HG03521 (cell line): ENCODE measurements at regions not wholly inside any gene's neighbourhood (a gene's known extent, or its start where the extent isn't known, plus 50 kb on each side); places are given as distances from the start of the nearest gene placed in this dataset.
"Not testable (repeated sequence)": the region's sequence is repeated elsewhere in the genome, so short reads cannot be mapped to it uniquely, and the experiment has no call there.

Source experiments
- ATAC-seq: cut with Tn5 transposase; IDR thresholded peaks from one replicate; pipeline ENCODE4 v1.9.1; 2021; ENCODE audit warnings: mild to moderate bottlenecking, moderate library complexity; ENCODE audit not compliant: unreplicated experiment

DNA sequence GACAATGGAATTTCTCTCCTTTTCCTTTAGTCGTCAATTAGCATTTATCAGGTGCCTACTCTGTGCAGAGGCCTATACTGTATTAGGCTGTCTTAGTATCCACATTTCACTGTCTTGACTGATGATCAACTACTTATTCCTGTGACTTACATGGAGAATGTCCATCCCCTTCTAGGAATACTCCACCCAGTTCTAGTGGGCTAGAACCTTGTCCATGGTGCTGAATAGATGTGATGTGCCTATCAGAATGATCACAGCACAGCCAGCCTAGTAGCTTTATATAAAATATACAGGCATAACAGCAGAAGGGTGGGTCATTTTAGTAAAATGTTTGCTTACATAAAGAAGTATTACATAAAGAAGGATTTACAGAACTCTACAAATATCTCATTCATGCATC is 621.4 kb downstream of the PDCD6IP start:
- ATAC-seq, result no peak

DNA sequence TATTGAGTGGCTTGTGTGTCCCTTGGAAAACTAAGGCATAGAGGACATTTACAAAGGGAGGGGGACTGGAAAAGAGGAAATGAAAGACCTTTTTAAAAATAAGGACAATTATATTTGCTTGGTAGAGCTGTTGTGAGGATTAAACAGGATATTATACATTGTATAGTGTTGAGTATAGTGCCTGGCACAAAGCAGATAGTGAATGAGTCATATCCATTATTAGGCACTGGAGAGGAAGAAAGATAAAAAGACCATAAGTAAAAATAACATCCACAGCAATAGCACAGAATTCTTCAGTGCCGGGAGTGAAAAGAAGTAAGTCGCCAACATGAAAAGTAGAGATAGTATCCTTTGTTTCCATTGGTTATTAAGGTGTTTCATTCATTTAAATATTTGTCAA is 623.3 kb downstream of the PDCD6IP start:
- no peak for ATAC-seq

DNA sequence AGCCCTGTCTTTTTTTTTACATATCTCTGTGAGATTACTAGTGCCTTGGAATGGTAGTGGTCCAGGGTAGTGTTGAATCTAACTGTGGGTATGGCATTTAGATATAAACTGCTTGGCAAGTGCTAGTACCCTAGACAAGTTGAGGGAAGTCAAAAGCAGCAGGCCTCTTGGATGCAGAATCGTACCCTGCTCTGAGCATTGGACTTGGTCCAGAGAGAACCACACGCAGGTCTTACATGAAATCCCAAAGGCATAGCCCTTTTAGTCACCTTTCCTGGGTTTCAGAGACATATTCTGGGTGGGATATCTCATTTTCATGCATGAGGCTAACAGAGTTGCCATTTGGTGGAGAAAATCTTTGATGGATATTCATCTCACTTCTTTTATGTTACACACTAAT is 641.4 kb downstream of the PDCD6IP start:
- ATAC-seq, result no peak

DNA sequence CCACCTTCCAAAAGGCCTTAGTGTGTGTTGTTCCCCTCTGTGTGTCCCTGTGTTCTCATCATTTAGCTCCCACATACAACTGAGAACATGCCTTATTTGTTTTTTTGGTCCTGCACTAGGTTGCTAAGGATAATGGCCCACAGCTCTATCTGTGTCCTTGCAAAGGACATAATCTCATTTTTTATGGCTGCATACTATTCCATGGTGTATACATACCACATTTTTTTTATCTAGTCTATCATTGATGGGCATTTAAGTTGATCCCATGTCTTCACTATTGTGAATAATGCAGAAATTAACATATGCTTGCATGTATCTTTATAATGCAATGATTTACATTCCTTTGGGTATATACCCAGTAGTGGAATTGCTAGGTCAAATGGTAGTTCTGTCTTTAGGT is 645.7 kb downstream of the PDCD6IP start:
- ATAC-seq, result no peak

DNA sequence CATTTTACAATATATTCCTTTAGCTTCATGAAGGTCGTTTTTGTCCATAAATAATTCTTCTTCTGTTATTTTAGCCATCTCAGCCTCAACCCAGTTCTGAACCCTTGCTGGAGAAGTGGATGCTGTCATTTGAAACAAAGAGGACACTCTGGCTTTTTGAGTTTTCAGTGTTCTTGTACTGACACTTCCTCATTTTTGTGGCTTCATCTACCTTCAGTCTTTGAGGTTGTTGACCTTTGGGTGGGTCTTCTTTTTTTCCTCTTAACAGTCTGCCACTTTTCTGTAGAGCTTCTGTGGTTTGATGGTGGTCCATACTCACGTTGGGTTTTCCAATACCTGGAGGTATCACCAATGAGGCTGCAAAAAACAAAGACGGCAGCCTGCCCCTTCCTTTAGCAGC is 650.9 kb downstream of the PDCD6IP start:
- ATAC-seq, result no peak

DNA sequence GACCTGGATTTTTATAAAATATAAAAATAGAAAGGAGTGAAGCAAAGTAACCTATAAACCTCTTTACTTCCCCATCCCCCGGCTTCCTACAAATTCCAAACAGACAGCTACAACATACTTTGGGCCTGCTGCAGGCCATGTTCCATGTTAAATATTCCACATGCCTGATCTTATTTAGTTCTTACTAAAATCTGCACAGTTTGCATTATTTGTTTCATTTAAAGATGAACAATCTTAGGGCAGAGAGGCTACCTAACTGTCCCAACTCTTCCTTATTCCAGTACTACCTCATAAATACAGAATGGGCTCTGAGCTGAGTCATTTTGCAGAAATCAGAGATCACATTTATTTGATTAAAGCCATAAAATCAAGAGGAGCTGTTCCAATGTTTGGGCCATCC is 665.0 kb downstream of the PDCD6IP start:
- no peak for ATAC-seq

DNA sequence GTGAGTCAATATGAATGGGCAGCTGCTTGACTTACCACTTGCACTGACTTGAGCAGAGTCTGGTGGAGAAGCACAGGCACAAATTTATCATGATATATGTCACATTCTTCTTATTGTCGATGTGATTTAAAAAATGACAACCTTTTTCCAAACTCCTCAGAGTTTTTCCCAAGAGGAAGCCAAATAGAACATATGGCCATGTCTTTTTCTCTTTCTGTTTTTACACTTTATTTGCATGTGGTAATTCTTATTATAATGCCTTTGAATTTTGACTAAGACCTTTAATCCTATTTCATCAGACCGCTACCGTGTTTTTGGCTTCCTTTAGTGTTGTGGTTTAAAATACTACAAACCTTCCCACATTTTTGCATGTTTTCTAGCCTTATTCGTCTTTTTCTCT is 666.2 kb downstream of the PDCD6IP start:
- no peak for ATAC-seq

DNA sequence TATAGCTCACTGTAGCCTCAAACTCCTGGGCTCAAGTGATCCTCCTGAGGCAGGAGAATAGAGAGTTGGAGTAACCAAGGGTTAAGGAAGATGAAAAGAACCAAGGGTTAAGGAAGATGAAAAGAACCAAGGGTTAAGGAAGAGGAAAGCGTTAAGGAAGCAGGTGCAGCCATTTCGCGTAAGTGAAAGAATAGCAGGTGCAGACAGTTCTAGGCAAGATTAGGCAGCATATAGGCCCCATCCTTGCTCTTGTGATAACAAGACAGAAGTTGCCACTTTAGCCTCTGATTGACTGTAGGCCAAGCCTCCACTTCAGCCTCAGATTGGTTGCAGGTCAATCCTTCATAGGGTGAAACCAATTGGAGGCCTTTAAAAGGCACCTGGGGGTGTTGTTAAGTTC is 677.4 kb downstream of the PDCD6IP start:
- no peak for ATAC-seq

DNA sequence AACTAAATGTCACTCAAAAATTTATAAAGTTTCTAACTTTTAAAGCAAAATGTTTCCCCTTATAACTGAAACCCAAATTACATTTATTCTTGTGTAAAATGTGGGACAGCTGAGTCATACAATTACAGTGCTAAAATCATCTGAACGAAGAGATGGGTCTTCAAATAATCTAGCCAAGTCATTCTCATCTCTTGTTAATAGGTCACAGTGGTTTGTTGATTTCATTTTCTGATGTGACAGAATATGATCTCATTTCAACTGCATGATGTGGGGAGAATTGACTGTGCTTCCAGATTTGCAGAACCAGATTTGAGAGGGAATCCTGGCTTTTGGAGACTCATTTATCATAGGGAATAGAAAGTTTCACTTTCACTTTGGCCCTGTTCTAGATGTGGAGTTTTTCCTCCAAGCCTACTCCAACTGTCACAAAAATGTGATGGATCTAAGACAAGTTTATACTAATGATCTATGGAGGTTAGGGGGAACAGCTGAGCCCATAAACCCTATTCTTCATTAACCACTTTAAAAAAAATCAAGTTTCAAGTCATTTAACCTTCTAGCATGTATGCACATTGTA is 685.0 kb downstream of the PDCD6IP start:
- ATAC-seq, result no peak

DNA sequence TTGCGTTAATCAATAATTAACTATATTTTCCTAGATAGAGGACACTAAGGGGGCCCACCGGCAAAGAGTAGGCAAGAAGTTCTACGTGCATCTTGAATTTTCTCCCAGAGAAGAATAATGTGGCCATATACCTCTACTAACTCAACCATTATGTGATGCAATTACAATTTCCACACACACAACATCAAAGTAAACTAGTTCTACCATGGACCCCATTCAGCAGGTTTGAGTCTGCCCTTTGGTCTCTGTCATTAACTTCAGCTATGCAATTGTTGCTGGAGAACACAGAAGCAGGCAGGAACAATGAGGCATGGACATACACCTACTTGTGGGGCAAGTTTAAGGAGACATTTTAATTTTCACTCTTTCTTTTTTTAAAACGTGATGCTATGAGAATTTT is 705.9 kb downstream of the PDCD6IP start:
- no peak for ATAC-seq

DNA sequence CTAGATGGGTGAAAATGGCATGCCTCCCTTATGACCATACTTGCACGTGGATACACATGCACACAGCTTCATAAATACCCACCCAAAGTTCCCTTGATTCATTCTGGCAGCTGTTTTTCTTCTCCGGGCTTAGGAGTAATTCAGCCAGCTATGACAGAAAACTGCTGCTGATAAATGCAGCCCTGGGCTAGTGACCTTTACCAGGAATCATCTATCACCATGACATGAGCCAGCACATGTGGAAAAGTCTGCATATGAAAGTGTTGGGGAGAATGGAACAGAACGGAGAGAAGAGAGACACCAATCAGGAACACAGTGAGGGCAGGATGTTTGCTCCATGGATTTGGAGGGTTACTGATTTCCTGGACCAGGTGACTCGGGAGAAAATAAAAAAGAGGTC is 706.3 kb downstream of the PDCD6IP start:
- ATAC-seq, result no peak

DNA sequence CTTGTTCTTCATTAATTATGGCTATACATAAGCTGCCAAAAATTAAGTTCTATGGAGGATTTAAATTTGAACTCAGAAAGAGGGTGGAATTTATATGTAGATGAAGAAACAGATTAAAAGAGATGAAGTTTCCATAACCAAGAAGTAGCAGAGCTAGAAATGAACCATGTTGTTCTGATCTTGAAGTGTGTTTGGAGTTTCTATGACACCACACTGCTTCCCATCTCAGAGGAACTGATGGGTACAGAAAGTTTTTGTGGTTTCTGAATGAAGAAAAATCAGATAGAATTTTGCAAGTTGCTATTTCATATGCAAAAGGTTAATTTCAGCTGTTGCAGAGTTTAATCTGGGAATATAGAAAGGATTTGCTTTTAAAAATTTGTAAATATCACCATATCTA is 710.3 kb downstream of the PDCD6IP start:
- ATAC-seq, result no peak

DNA sequence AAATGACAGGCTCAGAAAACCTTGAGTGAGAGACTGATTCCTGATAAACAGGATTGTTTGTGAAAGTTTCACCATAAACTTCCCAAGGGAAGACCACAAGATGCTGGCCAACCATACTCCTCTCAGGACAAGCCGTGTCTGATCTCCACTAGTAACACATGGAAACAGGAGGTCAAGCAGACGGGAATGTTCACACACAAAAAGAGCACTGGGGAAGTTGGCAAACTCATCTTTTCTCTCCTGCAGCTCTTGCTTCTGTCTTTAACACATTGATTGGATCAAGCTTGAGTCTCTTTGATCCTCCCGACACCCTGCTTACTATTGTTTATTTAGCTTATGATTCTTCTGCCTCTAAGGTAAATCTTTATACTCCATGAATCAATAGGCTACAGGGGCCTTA is 713.5 kb downstream of the PDCD6IP start:
- no peak for ATAC-seq

DNA sequence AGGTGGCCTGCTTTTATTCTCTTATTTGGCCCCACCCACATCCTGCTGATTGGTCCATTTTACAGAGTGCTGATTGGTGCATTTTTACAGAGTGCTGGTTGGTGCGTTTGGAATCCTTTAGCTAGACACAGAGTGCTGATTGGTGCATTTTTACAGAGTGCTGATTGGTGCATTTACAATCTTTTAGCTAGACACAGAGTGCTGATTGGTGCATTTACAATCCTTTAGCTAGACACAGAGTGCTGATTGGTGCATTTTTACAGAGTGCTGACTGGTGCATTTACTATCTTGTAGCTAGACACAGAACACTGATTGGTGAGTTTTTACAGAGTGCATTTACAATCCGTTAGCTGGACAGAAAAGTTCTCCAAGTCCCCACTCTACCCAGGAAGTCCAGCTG is 720.6 kb downstream of the PDCD6IP start:
- not testable (repeated sequence) for ATAC-seq

DNA sequence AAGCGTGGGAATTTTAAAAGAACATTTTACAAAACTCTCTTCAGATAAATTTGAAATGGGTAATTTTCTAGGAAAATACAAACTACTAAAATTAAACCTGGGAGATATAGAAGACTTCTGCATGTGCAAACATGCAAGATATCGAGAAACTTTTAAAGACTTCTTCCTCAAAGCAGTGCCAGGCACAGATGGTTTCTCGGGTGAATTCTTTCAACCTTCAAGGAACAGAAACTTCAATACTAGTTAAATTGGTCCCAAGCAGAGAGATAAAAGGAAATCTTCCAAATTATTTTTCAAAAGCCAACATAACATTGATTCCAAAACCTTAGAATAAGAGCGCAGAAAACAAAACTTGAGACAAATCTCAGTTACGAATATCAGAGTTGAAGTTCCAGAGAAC is 732.7 kb downstream of the PDCD6IP start:
- no peak for ATAC-seq

DNA sequence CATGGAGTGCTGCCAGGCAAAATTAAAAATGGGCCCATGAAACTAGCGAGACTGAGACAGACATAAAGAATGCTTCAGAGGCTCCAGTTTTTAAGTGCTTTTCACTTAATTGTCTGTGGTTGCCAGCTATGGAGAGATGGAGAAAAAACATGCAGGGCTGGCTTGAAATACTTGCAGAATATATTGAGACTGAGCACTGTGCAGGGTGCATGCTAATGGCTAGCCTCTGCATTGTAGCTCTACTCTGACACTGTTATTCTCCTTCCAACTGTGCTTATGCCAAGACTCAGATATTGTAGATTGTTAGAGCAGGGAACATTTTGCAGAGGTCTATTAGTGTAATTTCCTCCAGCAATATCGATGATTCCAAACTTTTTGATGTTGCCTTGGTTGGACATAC is 735.0 kb downstream of the PDCD6IP start:
- ATAC-seq, result no peak

DNA sequence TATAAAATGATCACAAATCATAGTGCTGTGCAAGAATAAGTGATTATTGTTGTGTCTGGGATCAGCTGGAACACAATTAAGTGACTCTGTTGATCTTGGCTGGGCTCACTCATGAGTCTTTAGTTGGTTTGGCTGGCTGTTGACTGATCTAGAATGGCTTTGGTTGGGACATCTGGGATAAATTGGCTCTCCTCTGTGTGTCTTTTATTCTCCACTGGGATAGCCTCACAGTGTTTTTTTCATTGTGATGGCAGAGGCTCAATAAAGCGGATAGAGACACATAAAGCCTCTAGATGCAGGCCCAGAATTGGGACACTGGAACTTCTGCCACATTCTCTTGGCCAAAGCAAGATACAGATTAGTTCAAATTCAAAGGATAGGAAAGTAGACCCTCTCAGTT is 735.6 kb downstream of the PDCD6IP start:
- no peak for ATAC-seq

DNA sequence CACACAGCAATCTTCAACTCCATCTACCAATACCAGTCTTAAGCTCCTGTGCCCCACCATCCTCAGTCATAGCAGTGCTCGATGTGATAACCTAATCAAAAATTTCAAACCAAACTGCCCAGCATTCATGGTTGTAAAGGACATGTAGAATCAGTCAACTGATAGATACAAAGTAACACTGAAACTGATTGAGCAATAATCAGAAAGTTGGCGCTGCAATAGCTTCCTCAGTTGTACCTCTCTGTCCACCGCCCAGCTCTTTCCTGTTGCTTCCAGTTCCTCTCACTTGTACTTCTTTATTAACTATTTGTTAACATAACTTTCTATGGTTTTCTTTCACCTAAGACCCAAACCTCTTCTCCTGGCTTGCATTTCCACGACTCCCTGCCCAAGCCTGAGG is 745.7 kb downstream of the PDCD6IP start:
- no peak for ATAC-seq

DNA sequence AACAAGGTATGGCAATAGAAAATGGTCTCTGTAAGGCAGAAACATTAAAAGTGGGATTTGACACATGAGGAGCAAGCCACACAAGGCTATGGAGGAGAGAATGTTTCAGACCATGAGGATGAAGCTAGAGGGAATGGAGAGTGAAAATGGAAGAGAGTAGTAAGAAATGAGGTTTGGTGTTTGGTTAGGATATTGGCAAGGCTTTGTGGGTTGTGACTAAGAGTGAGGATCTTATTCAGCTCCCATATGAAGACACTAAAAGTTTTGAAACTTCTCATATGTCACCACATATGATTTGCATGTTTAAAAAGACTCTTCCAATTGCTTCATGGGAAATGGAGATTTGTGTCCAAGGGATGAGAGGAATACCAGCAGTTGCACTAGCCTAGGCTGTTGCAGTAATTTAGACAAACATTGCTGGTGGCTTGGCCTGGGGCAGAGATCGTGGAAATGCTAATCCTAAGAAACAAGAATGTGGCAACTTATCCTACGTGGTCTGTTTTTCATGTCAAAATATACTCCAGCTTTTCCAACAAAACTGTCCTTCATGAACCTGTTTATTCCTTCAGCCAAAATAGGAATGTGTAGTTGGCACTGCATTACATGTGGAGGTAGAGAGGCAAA is 749.0 kb downstream of the PDCD6IP start:
- no peak for ATAC-seq

DNA sequence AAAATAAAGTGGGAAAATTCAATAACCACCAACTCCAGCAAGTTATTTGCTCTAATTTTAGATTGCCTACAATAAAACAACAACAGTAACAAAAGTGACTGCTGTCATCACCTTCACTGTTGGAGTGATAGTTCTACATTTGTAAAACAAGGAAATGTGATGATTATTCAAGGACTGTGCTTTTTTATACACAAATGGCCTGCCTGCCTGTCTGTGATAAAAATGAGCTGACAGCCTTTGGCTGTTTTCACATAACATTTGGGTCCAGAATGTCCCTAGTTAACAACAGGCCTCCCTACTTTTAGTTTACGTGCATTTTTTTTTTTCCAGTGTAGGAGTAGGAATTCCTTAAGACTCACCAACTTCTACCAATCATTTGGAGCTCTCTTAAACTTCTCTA is 768.8 kb downstream of the PDCD6IP start:
- ATAC-seq, result no peak

DNA sequence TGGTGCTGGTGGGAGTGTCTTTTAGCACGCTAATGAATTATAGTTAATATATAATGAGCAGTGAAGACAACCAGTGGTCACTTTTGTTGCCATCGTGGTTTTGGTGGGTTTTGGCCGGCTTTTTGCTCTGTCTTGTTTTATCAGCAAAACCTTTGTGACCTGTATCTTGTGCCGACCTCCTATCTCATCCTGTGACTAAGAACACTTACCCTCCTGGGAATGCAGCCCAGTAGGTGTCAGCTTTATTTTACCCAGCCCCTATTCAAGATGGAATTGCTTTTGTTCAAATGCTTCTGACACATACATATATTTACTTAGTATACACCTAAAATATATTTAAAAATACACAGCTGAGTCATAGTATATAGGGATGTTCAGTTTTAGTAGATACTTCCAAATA is 770.3 kb downstream of the PDCD6IP start:
- no peak for ATAC-seq

DNA sequence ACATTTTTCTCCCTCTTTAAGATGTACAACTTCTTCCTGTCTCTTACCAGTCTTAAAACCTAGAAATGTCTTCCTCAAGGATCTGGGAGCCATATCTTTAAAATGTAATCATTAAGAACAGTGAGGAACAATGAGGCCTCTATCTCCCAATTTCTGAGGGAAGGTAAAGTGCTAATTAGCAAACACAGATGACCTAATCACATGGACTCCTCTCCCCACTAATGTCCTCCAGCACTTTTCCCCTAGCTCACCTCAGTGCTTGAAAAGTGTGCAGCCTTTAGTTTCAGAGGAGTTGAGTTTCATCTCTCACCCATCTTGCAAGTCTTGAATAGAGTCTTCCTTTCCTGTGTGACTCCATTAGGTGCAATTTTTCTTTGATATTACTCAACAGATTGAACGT is 771.0 kb downstream of the PDCD6IP start:
- ATAC-seq, result no peak
